ENCODE measurements at regions not wholly inside any gene's neighbourhood (a gene's known extent, or its start where the extent isn't known, plus 50 kb on each side); places are given as distances from the start of the nearest gene placed in this dataset.

GRCh38 chr2:217313386-217313785 is 453.5 kb upstream of the TNP1 start:
- no peak for TF ChIP-seq GATA1 (IDR thresholded peaks at IDR 0.05; ENCODE audit: low read depth, low read length)
- TF ChIP-seq POLR2A (IDR thresholded peaks at IDR 0.05; ENCODE audit: low read length), result no peak
- DNase-seq, result no peak

- no peak for TF ChIP-seq GATA1 (IDR thresholded peaks at IDR 0.05; ENCODE audit: low read depth, low read length)
- no peak for DNase-seq
Observed at GRCh38 chr2:217309056-217309455, 449.2 kb upstream of the TNP1 start.

GRCh38 chr2:217307023-217307422 is 447.2 kb upstream of the TNP1 start:
- TF ChIP-seq POLR2A (IDR thresholded peaks at IDR 0.05; ENCODE audit: low read length), result no peak
- TF ChIP-seq GATA1 (IDR thresholded peaks at IDR 0.05; ENCODE audit: low read depth, low read length), result no peak
- DNase-seq, result no peak

GRCh38 chr2:217305882-217306281 is 446.0 kb upstream of the TNP1 start:
- TF ChIP-seq POLR2A (IDR thresholded peaks at IDR 0.05; ENCODE audit: low read length), result no peak
- TF ChIP-seq GATA1 (IDR thresholded peaks at IDR 0.05; ENCODE audit: low read depth, low read length), result no peak
- DNase-seq, result no peak

GRCh38 chr2:217304582-217304981 is 444.7 kb upstream of the TNP1 start:
- DNase-seq, result no peak
- TF ChIP-seq POLR2A (IDR thresholded peaks at IDR 0.05; ENCODE audit: low read length), result no peak
- no peak for TF ChIP-seq GATA1 (IDR thresholded peaks at IDR 0.05; ENCODE audit: low read depth, low read length)

- no peak for DNase-seq
- TF ChIP-seq POLR2A (IDR thresholded peaks at IDR 0.05; ENCODE audit: low read length) (no peak), GATA1 (IDR thresholded peaks at IDR 0.05; ENCODE audit: low read depth, low read length) (no peak)
Observed at GRCh38 chr2:217302856-217303255, 443.0 kb upstream of the TNP1 start.

- TF ChIP-seq GATA1 (IDR thresholded peaks at IDR 0.05; ENCODE audit: low read depth, low read length) (no peak), POLR2A (IDR thresholded peaks at IDR 0.05; ENCODE audit: low read length) (no peak)
- no peak for DNase-seq
Observed at GRCh38 chr2:217301142-217301925, 441.5 kb upstream of the TNP1 start.

GRCh38 chr2:217299590-217299989 is 439.7 kb upstream of the TNP1 start:
- TF ChIP-seq POLR2A (IDR thresholded peaks at IDR 0.05; ENCODE audit: low read length), result no peak
- no peak for TF ChIP-seq GATA1 (IDR thresholded peaks at IDR 0.05; ENCODE audit: low read depth, low read length)
- no peak for DNase-seq

GRCh38 chr2:217297096-217297495 is 437.2 kb upstream of the TNP1 start:
- TF ChIP-seq POLR2A (IDR thresholded peaks at IDR 0.05; ENCODE audit: low read length) (no peak), GATA1 (IDR thresholded peaks at IDR 0.05; ENCODE audit: low read depth, low read length) (no peak)
- DNase-seq, result no peak

- no peak for DNase-seq
- TF ChIP-seq POLR2A (IDR thresholded peaks at IDR 0.05; ENCODE audit: low read length), result no peak
- TF ChIP-seq GATA1 (IDR thresholded peaks at IDR 0.05; ENCODE audit: low read depth, low read length), result no peak
Observed at GRCh38 chr2:217294818-217295217, 435.0 kb upstream of the TNP1 start.

- TF ChIP-seq POLR2A (IDR thresholded peaks at IDR 0.05; ENCODE audit: low read length), result no peak
- no peak for TF ChIP-seq GATA1 (IDR thresholded peaks at IDR 0.05; ENCODE audit: low read depth, low read length)
- no peak for DNase-seq
Observed at GRCh38 chr2:217294211-217294610, 434.3 kb upstream of the TNP1 start.

GRCh38 chr2:217293607-217294006 is 433.7 kb upstream of the TNP1 start:
- TF ChIP-seq POLR2A (IDR thresholded peaks at IDR 0.05; ENCODE audit: low read length) (no peak), GATA1 (IDR thresholded peaks at IDR 0.05; ENCODE audit: low read depth, low read length) (no peak)
- DNase-seq, result no peak

- no peak for TF ChIP-seq POLR2A (IDR thresholded peaks at IDR 0.05; ENCODE audit: low read length)
- no peak for TF ChIP-seq GATA1 (IDR thresholded peaks at IDR 0.05; ENCODE audit: low read depth, low read length)
- no peak for DNase-seq
Observed at GRCh38 chr2:217293046-217293445, 433.2 kb upstream of the TNP1 start.

- DNase-seq, result no peak
- TF ChIP-seq GATA1 (IDR thresholded peaks at IDR 0.05; ENCODE audit: low read depth, low read length) (no peak), POLR2A (IDR thresholded peaks at IDR 0.05; ENCODE audit: low read length) (no peak)
Observed at GRCh38 chr2:217291259-217291658, 431.4 kb upstream of the TNP1 start.

GRCh38 chr2:217290467-217290866 is 430.6 kb upstream of the TNP1 start:
- DNase-seq, result no peak
- no peak for TF ChIP-seq POLR2A (IDR thresholded peaks at IDR 0.05; ENCODE audit: low read length)
- no peak for TF ChIP-seq GATA1 (IDR thresholded peaks at IDR 0.05; ENCODE audit: low read depth, low read length)
